ENCODE measurements at regions not wholly inside any gene's neighbourhood (a gene's known extent, or its start where the extent isn't known, plus 50 kb on each side); places are given as distances from the start of the nearest gene placed in this dataset.
A peak's percentile ranks its signal among the peaks of the same experiment; 100 is the strongest.

GRCh38 chr12:83408146-83408545, 721.4 kb downstream of the TMTC2 start:
- TF ChIP-seq ZNF70 (CRISPR knock-in tag; IDR thresholded peaks at IDR 0.05): no peak
- TF ChIP-seq CREB5 (CRISPR knock-in tag; IDR thresholded peaks at IDR 0.05; ENCODE audit: low read depth): no peak
- TF ChIP-seq ISL1 (CRISPR knock-in tag; IDR thresholded peaks at IDR 0.05): no peak
- TF ChIP-seq RARB (CRISPR knock-in tag; IDR thresholded peaks at IDR 0.05): no peak
- TF ChIP-seq CSDC2 (CRISPR knock-in tag; IDR thresholded peaks at IDR 0.05): no peak
- TF ChIP-seq PATZ1 (CRISPR knock-in tag; IDR thresholded peaks at IDR 0.05; ENCODE audit: borderline replicate concordance): no peak
- no peak for TF ChIP-seq PPARA (CRISPR knock-in tag; IDR thresholded peaks at IDR 0.05; ENCODE audit: borderline replicate concordance)
- TF ChIP-seq ZFP30 (CRISPR knock-in tag; IDR thresholded peaks at IDR 0.05): no peak
- TF ChIP-seq ZFP3 (CRISPR knock-in tag; IDR thresholded peaks at IDR 0.05): no peak
- no peak for ATAC-seq

GRCh38 chr12:83404521-83404920, 717.8 kb downstream of the TMTC2 start:
- TF ChIP-seq ISL1 (CRISPR knock-in tag; IDR thresholded peaks at IDR 0.05) (no peak), ARNTL (CRISPR knock-in tag; IDR thresholded peaks at IDR 0.05; ENCODE audit: borderline replicate concordance, low read depth) (no peak), ZNF565 (CRISPR knock-in tag; conservative IDR thresholded peaks at IDR 0.05; ENCODE audit: low read depth) (no peak), TCF4 (CRISPR knock-in tag; IDR thresholded peaks at IDR 0.05; ENCODE audit: borderline replicate concordance) (no peak), GLIS3 (CRISPR knock-in tag; IDR thresholded peaks at IDR 0.05) (no peak), POU6F1 (CRISPR knock-in tag; IDR thresholded peaks at IDR 0.05; ENCODE audit: borderline replicate concordance, low read depth) (no peak), RARB (CRISPR knock-in tag; IDR thresholded peaks at IDR 0.05) (no peak), PPARA (CRISPR knock-in tag; IDR thresholded peaks at IDR 0.05; ENCODE audit: borderline replicate concordance) (no peak), ZNF70 (CRISPR knock-in tag; IDR thresholded peaks at IDR 0.05) (no peak), ESRRG (CRISPR knock-in tag; IDR thresholded peaks at IDR 0.05) (no peak)
- no peak for ATAC-seq

- TF ChIP-seq ISL1 (CRISPR knock-in tag; IDR thresholded peaks at IDR 0.05) (peak; percentile 93), SNAI2 (CRISPR knock-in tag; IDR thresholded peaks at IDR 0.05) (no peak), POU6F1 (CRISPR knock-in tag; IDR thresholded peaks at IDR 0.05; ENCODE audit: borderline replicate concordance, low read depth) (peak; percentile 8; the same call in 1 of the 2 replicates), ZC3H10 (CRISPR knock-in tag; IDR thresholded peaks at IDR 0.05) (peak; percentile 88)
- ATAC-seq: peak; percentile 59; the same call in 2 of the 3 replicates
Observed at GRCh38 chr12:83390186-83390585, 703.5 kb downstream of the TMTC2 start.

GRCh38 chr12:83389237-83389996, 702.7 kb downstream of the TMTC2 start:
- ATAC-seq: peak; percentile 49
- TF ChIP-seq ESRRG (CRISPR knock-in tag; IDR thresholded peaks at IDR 0.05) (no peak), CREB5 (CRISPR knock-in tag; IDR thresholded peaks at IDR 0.05; ENCODE audit: low read depth) (no peak), CSDC2 (CRISPR knock-in tag; IDR thresholded peaks at IDR 0.05) (no peak), OSR1 (CRISPR knock-in tag; IDR thresholded peaks at IDR 0.05) (no peak), PATZ1 (CRISPR knock-in tag; IDR thresholded peaks at IDR 0.05; ENCODE audit: borderline replicate concordance) (no peak), POU6F1 (CRISPR knock-in tag; IDR thresholded peaks at IDR 0.05; ENCODE audit: borderline replicate concordance, low read depth) (no peak), RARB (CRISPR knock-in tag; IDR thresholded peaks at IDR 0.05) (no peak), PPARA (CRISPR knock-in tag; IDR thresholded peaks at IDR 0.05; ENCODE audit: borderline replicate concordance) (no peak), TCF4 (CRISPR knock-in tag; IDR thresholded peaks at IDR 0.05; ENCODE audit: borderline replicate concordance) (no peak), TOX (CRISPR knock-in tag; IDR thresholded peaks at IDR 0.05; ENCODE audit: borderline replicate concordance) (no peak), ZC3H10 (CRISPR knock-in tag; IDR thresholded peaks at IDR 0.05) (no peak), CSRNP3 (CRISPR knock-in tag; IDR thresholded peaks at IDR 0.05) (no peak), SNAI2 (CRISPR knock-in tag; IDR thresholded peaks at IDR 0.05) (no peak), ARNTL (CRISPR knock-in tag; IDR thresholded peaks at IDR 0.05; ENCODE audit: borderline replicate concordance, low read depth) (no peak), GLIS3 (CRISPR knock-in tag; IDR thresholded peaks at IDR 0.05) (no peak)

All from SK-N-SH treated with all-trans-retinoic acid at 6 μM for 48 hours (cell line).